Neuronal stem cell (in vitro differentiated cells): ENCODE measurements at regions not wholly inside any gene's neighbourhood (a gene's known extent, or its start where the extent isn't known, plus 50 kb on each side); places are given as distances from the start of the nearest gene placed in this dataset.

Source experiments
- DNase-seq: peaks from one replicate; pipeline ENCODE4 v3.0.0-alpha.2; 2013; ENCODE audit warnings: low spot score
- H2AFZ ChIP-seq: one replicate; pipeline ENCODE4 v1.6.1; 2013; ENCODE audit warnings: mild to moderate bottlenecking, low read length, inconsistent platforms
- H2AK5ac ChIP-seq: 2 replicates; pipeline ENCODE4 v1.6.1; 2013; ENCODE audit warnings: low read depth, mild to moderate bottlenecking, inconsistent platforms, low read length, moderate library complexity, mixed read lengths
- H2BK120ac ChIP-seq: 2 replicates; pipeline ENCODE4 v1.6.1; 2013; ENCODE audit warnings: low read depth, mild to moderate bottlenecking, inconsistent platforms, low read length, moderate library complexity, mixed read lengths
- H2BK12ac ChIP-seq: one replicate; pipeline ENCODE4 v1.6.1; 2013; ENCODE audit warnings: low read length, inconsistent platforms
- H2BK15ac ChIP-seq: 2 replicates; pipeline ENCODE4 v1.6.1; 2013; ENCODE audit warnings: mild to moderate bottlenecking, low read length, inconsistent platforms, mixed read lengths
- H2BK5ac ChIP-seq: one replicate; pipeline ENCODE4 v1.6.1; 2013; ENCODE audit warnings: inconsistent platforms, mild to moderate bottlenecking, low read length, moderate library complexity
- H3K14ac ChIP-seq: one replicate; pipeline ENCODE4 v1.6.1; 2013; ENCODE audit warnings: low read length, inconsistent platforms
- H3K18ac ChIP-seq: 2 replicates; pipeline ENCODE4 v1.6.1; 2013; ENCODE audit warnings: low read length, inconsistent platforms
- H3K23ac ChIP-seq: 2 replicates; pipeline ENCODE4 v1.6.1; 2013; ENCODE audit warnings: low read depth, mild to moderate bottlenecking, mixed read lengths, low read length, inconsistent platforms; ENCODE audit not compliant: poor library complexity
- H3K27ac ChIP-seq: replicated peaks from 3 replicates; pipeline ENCODE4 v1.5.1; 2013; ENCODE audit warnings: low read length, inconsistent platforms
- H3K27me3 ChIP-seq, 3 experiments: 2 replicates each; pipeline ENCODE4 v1.6.1; 2013; ENCODE audit warnings: low read length in 3 of 3, mild to moderate bottlenecking in 2 of 3, inconsistent platforms in 1 of 3, low read depth in 1 of 3, mixed read lengths in 1 of 3, moderate library complexity in 1 of 3; ENCODE audit not compliant: control insufficient read depth in 3 of 3, insufficient read depth in 3 of 3
- H3K36me3 ChIP-seq, 2 donors: replicated peaks in 1 of 2; 2 replicates each; pipeline ENCODE4 v1.6.1; 2013; ENCODE audit warnings: low read length in 2 of 2; ENCODE audit not compliant: control insufficient read depth in 2 of 2, insufficient read depth in 2 of 2
- H3K4ac ChIP-seq: 2 replicates; pipeline ENCODE4 v1.6.1; 2013; ENCODE audit warnings: inconsistent platforms, mild to moderate bottlenecking, low read length, moderate library complexity
- H3K4me1 ChIP-seq, 2 donors: 1 replicate in 1 of 2; 2 replicates in 1 of 2; pipeline ENCODE4 v1.6.1; 2013; ENCODE audit warnings: low read length in 2 of 2, low read depth in 1 of 2; ENCODE audit not compliant: control insufficient read depth in 2 of 2, insufficient read depth in 1 of 2
- H3K4me2 ChIP-seq: one replicate; pipeline ENCODE4 v1.6.1; 2013; ENCODE audit warnings: mild to moderate bottlenecking, low read length, inconsistent platforms; ENCODE audit not compliant: insufficient read depth, poor library complexity, severe bottlenecking
- H3K4me3 ChIP-seq, 2 donors: 2 replicates each; pipeline ENCODE4 v1.5.1; 2013; ENCODE audit warnings: low read length in 2 of 2, mild to moderate bottlenecking in 2 of 2, inconsistent platforms in 1 of 2, moderate library complexity in 1 of 2
- H3K79me1 ChIP-seq: one replicate; pipeline ENCODE4 v1.6.1; 2013; ENCODE audit warnings: low read depth, mild to moderate bottlenecking, inconsistent platforms, low read length, moderate library complexity
- H3K9ac ChIP-seq: one replicate; pipeline ENCODE4 v1.6.1; 2013; ENCODE audit warnings: mild to moderate bottlenecking, low read depth, low read length, inconsistent platforms; ENCODE audit not compliant: poor library complexity
- H3K9me3 ChIP-seq, 2 donors: replicated peaks in 1 of 2; 2 replicates each; pipeline versions ENCODE3 to v1.6.1; 2013; ENCODE audit warnings: low read length in 2 of 2, mild to moderate bottlenecking in 2 of 2, inconsistent platforms in 1 of 2, low read depth in 1 of 2, mixed read lengths in 1 of 2, moderate library complexity in 1 of 2; ENCODE audit not compliant: control insufficient read depth in 2 of 2, insufficient read depth in 1 of 2
- H4K8ac ChIP-seq: one replicate; pipeline ENCODE4 v1.6.1; 2013; ENCODE audit warnings: low read depth, mild to moderate bottlenecking, inconsistent platforms, low read length, moderate library complexity
- H4K91ac ChIP-seq: one replicate; pipeline ENCODE4 v1.6.1; 2013; ENCODE audit warnings: low read length, low read depth, mild to moderate bottlenecking, inconsistent platforms; ENCODE audit not compliant: poor library complexity
- WGBS, 2 donors: extraction: QIAGEN DNeasy Blood & Tissue Kit; methylation state at CpG; one replicate each; pipeline ENCODE4 v1.1.7; 2013; ENCODE audit warnings: missing lambda C conversion rate in 2 of 2, mixed read lengths in 1 of 2; ENCODE audit not compliant: insufficient read length in 2 of 2, insufficient replicate concordance in 1 of 2; ENCODE audit errors: extremely low coverage in 2 of 2; 5-methylcytosine and 5-hydroxymethylcytosine counted together

DNA sequence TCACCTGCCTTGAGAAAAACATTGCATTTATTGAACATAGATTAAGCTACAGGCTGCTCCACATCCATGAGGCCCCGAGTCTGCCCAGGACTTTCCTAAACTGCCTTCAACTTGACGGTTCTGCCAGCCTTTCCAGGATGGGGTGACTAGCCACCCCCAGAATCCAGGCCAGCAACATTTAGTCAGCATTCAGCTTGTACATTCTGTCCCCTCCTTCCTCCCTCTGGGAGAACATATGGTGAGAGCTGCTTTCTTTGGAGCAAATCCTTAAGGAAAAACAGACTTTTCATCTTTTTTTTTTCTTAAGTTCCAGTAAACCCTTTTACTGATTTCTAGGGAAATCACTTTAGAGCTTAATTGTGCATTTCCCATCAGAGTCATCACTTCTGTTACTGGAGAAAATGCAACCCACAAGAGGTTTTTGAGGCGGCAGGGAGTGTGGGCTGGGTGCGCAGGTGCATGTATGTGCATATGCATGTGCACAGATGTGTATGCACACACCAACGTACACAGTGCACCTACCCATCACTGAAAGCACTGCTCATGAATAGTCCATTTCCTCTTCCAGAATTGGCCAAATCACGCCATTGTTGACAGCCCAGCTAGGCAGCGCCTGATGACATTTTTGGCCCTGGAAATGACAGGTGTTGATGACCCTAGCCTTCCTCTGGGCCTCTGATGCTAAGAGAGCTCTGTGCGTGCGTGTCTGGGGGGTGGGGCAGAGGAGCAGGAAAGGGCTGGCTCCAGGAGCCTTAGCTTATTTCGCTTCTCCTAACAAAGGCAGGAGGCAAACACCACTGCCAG lies 145.6 kb downstream of the HSD17B3 start:
- Histone ChIP-seq H3K14ac (no peak overlapping the region), H3K4me3 (no peak overlapping the region), H4K8ac (no peak overlapping the region), H2BK120ac (no peak overlapping the region), H2AFZ (peak overlapping the region; percentile 65), H3K18ac (no peak overlapping the region), H2BK15ac (peak overlapping the region; percentile 9), H3K9ac (no peak overlapping the region), H3K27me3 (no peaks in the 10 kb centered on the region), H2BK12ac (no peak overlapping the region), H3K23ac (no peak overlapping the region), H3K4me1 (peaks cover 12 to 14% of the 10 kb centered on the region in 2 donors), H3K9me3 (peaks cover 2 to 6% of the 10 kb centered on the region in 2 donors), H3K4ac (no peak overlapping the region), H3K79me1 (no peaks in the 10 kb centered on the region), H4K91ac (no peak overlapping the region), H3K27ac (no peak overlapping the region), H2BK5ac (no peak overlapping the region), H3K36me3 (no peaks in the 10 kb centered on the region), H2AK5ac (no peak overlapping the region), H3K4me2 (no peak overlapping the region)
- WGBS, 2 donors = no CpG with 5 or more reads among the region's 10 CpGs
- DNase-seq = no peak

GRCh38 chr9:96154081-96154480 lies 147.9 kb downstream of the HSD17B3 start:
- peaks cover 12 to 14% of the 10 kb centered on the region in 2 donors for H3K4me1 ChIP-seq
- H3K27me3 ChIP-seq = no peaks in the 10 kb centered on the region
- no peak overlapping the region for H2AK5ac ChIP-seq
- no peak for DNase-seq
- H3K9ac ChIP-seq = no peak overlapping the region
- H3K14ac ChIP-seq = no peak overlapping the region
- H3K4ac ChIP-seq = no peak overlapping the region
- H3K4me3 ChIP-seq = no peak overlapping the region
- H3K36me3 ChIP-seq = no peaks in the 10 kb centered on the region
- no peaks in the 10 kb centered on the region for H3K9me3 ChIP-seq
- H2BK120ac ChIP-seq = no peak overlapping the region
- no peak overlapping the region for H4K8ac ChIP-seq
- no CpG with 5 or more reads among the region's 13 CpGs for whole genome bisulfite sequencing, 2 donors
- no peak overlapping the region for H4K91ac ChIP-seq
- H2BK5ac ChIP-seq = no peak overlapping the region
- no peak overlapping the region for H3K18ac ChIP-seq
- no peak overlapping the region for H2AFZ ChIP-seq
- H3K23ac ChIP-seq = no peak overlapping the region
- no peak overlapping the region for H3K4me2 ChIP-seq
- H3K27ac ChIP-seq = no peak overlapping the region
- H2BK12ac ChIP-seq = no peak overlapping the region
- H2BK15ac ChIP-seq = no peak overlapping the region
- H3K79me1 ChIP-seq = no peaks in the 10 kb centered on the region

GRCh38 chr9:96152550-96152949 lies 149.4 kb downstream of the HSD17B3 start:
- no peaks in the 10 kb centered on the region for H3K27me3 ChIP-seq

GRCh38 chr9:96150324-96151227 lies 151.4 kb downstream of the HSD17B3 start:
- Histone ChIP-seq H3K4me3 (no peak overlapping the region), H3K14ac (no peak overlapping the region), H3K9me3 (no peaks in the 10 kb centered on the region), H3K9ac (no peak overlapping the region), H2BK15ac (no peak overlapping the region), H3K27ac (no peak overlapping the region), H2AFZ (no peak overlapping the region), H3K27me3 (no peaks in the 10 kb centered on the region), H2BK5ac (no peak overlapping the region), H3K4me2 (no peak overlapping the region), H3K4ac (no peak overlapping the region), H4K91ac (no peak overlapping the region), H2BK120ac (no peak overlapping the region), H3K18ac (no peak overlapping the region), H3K23ac (no peak overlapping the region), H3K4me1 (no peaks in the 10 kb centered on the region), H3K79me1 (no peaks in the 10 kb centered on the region), H2AK5ac (no peak overlapping the region), H2BK12ac (no peak overlapping the region), H3K36me3 (no peaks in the 10 kb centered on the region), H4K8ac (no peak overlapping the region)
- no peak for DNase-seq
- no CpG with 5 or more reads among the region's 11 CpGs for WGBS, 2 donors

More at GRCh38 chr9:96152550-96152949, 149.4 kb downstream of the HSD17B3 start:
- no peak overlapping the region for H3K4me2 ChIP-seq
- no peak overlapping the region for H4K91ac ChIP-seq
- H3K14ac ChIP-seq = no peak overlapping the region
- H3K36me3 ChIP-seq = no peaks in the 10 kb centered on the region
- no peak overlapping the region for H3K4me3 ChIP-seq
- no peak overlapping the region for H2BK12ac ChIP-seq
- no peak overlapping the region for H2BK120ac ChIP-seq
- no peak overlapping the region for H3K9ac ChIP-seq
- H4K8ac ChIP-seq = no peak overlapping the region
- no peak overlapping the region for H3K23ac ChIP-seq
- H3K18ac ChIP-seq = no peak overlapping the region
- no peak for DNase-seq
- no peak overlapping the region for H3K4ac ChIP-seq
- no peaks in the 10 kb centered on the region for H3K79me1 ChIP-seq
- no peaks in the 10 kb centered on the region for H3K9me3 ChIP-seq
- no peak overlapping the region for H2BK5ac ChIP-seq
- no peak overlapping the region for H2BK15ac ChIP-seq
- no CpG with 5 or more reads among the region's 2 CpGs for WGBS, 2 donors
- H3K4me1 ChIP-seq = peaks cover 9 to 12% of the 10 kb centered on the region in 2 donors
- no peak overlapping the region for H2AFZ ChIP-seq
- no peak overlapping the region for H2AK5ac ChIP-seq
- H3K27ac ChIP-seq = no peak overlapping the region
